ENCODE measurements at regions not wholly inside any gene's neighbourhood (a gene's known extent, or its start where the extent isn't known, plus 50 kb on each side); places are given as distances from the start of the nearest gene placed in this dataset.

DNA sequence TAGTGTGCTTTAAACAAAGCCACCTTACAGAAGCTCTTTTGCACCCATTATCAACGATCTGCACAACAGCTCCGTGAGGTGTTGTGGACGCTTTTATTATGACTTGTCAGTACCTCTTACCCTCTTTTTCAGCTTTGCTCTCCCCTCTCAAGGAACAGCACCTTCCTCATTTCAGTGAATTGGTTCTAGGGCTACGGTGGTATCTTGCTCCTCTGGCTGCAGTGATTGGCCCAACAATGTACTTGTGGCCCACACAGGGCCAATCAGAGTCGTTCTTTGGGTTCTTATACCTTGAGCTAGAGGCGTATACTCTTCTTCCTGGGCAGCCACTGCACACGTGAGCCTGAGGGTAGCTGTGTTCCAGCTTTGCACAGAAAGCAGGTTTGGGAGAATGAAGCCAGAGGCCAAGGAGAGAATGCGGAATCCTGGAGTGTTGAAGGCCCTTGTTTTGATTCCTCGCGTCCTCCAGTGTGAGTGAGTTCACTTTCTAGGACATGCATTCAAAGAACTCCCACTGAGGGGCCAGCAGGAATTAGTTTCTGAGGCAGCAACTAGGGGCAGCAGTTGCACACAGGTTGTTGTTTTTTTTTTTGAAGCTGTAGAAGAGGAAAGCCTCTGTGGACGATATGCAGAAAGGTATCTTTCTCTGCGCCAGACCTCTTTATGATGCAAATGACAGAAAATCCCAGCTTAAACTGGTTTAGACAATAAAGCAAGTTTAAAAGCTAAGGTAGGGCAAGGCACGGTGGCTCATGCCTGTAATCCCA, 49.8 kb upstream of the PDZD8 start:
- TF ChIP-seq POLR2A (IDR thresholded peaks at IDR 0.05; ENCODE audit: low read depth, low read length): no peak
- no peak for DNase-seq (ENCODE audit: insufficient read length, low spot score)
- no peak for FAIRE-seq

Data from H54 (cell line).